HG03060 (cell line): ENCODE measurements at regions not wholly inside any gene's neighbourhood (a gene's known extent, or its start where the extent isn't known, plus 50 kb on each side); places are given as distances from the start of the nearest gene placed in this dataset.

Experiments used
- ATAC-seq: cut with Tn5 transposase; IDR thresholded peaks from one replicate; pipeline ENCODE4 v1.9.1; 2021; ENCODE audit warnings: low read depth, moderate number of reproducible peaks; ENCODE audit not compliant: unreplicated experiment

DNA sequence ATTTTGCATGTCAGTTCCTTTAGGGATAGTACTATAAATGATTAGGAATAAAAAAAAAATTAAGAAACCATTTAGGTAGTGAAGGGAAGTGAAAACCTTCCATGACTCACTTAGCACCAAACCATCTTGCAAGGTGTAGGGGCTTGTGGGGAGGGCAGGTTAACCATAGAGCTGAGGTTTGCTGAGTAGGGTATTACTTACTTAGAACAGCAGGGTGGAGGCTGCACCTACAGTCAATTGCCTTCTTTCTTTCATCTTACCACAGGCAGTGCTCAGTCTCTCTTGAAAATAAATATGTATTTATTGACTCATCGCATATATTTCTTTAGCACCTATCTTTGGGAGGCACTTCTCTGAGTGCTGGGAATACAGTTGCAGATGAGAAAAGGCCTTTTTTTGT, 104.9 kb upstream of the GIMD1 start:
- ATAC-seq: no peak

DNA sequence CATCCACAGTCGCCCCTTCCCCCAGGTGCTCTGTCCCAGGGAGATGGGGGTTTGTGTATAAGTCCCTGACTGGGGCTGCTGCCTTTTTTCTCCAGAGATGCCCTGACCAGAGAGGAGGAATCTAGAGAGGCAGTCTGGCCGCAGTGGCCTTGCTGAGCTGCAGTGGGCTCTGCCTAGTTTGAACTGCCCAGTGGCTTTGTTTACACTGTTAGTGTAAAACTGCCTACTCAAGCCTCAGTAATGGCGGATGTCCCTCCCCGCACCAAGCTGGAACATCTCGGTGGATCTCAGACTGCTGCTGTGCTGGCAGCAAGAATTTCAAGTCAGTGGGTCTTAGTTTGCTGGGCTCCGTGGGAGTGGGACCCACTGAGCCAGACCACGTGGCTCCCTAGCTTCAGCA, 102.6 kb upstream of the GIMD1 start:
- no peak for ATAC-seq

DNA sequence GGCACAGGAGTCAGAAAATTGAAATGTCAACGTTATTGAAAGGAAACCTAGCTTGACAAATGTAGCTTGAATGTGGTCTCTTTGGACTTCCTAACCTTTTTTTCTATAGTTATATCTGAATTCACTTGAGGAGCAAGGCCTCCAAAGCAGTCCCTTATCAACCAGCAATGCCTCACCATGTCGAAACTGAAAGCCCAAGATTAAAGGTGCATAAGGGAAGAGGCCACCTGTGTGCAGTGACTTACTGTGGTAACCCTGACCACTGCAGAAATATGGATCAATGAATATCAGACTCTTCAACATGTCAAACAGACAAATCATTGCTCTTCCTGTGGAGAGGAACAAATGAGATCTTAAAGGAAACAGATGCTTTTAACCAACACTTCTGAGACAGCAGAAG, 95.0 kb upstream of the GIMD1 start:
- no peak for ATAC-seq

DNA sequence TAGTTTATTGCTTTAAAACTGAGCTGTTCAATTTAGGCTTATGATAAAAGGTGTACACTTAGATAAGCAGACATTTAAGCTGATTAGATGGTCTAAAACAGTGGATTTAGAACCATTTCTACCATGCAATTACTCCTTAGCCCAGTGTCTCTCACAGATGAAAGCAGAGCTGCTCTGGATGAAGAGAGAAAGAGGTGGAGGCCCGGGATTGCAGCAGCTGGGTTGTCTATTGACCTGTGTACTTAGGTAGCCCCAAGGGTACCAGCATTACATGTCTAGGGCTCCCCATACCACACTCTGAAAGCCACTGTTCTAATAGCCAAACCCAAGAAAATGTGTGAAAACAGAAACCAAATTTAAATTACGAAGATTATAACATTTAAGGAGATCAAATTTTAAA, 86.0 kb upstream of the GIMD1 start:
- ATAC-seq: no peak

DNA sequence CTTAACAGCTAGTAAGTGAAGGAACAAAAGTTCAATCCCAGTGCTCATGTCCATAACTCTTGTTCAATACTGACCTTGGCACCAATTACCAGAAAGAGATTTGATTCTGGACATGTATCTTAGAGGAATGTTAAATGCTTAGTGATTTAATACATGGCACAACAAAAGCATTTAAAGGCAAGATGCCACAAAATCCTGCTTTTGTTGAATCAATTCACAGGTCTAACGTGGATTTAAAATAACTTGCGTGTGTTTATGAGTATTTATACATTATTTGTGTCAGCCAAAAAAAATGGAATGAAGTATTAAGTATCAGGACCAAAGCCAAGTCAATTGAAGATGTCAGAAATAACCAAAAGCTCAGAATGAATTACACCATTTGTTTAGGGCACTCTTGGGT, 85.4 kb upstream of the GIMD1 start:
- no peak for ATAC-seq

DNA sequence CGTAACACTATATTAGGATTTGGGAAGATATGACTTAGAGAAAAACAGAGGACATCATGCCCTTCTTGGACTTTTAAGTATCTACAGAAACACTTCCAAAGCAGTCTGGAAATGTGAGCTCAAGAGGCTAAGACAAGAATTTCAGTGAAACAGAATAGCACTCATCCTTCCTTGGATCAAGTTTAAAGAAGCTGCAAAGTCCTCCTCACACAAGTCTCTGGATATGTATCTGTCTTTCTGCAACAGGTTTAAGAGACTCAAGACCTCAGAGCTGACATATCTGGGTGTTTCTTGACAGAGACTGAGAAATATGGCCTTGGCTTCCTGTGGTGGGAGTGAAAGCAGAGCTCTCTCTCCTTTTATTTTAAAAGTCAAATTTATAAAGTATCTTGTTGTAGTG, 82.5 kb upstream of the GIMD1 start:
- ATAC-seq: no peak

DNA sequence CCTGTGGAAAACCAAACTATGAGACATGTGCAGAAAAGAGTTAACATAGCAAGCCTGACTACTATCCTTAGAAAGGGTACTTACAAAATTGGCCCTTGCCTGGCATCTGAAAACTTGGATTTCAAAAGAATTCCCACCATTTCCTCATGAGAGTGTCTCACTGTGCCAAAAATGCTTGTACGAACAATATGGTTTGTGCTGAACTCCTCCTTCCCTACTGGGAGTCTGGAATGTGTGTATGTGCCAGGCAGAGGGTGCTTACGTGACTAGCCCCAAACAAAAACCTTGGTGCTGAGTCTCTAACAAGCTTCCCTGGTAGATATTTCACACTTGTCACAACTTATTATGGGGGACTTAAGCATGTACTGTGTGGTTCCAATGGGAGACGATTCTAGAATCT, 81.7 kb upstream of the GIMD1 start:
- ATAC-seq: no peak

DNA sequence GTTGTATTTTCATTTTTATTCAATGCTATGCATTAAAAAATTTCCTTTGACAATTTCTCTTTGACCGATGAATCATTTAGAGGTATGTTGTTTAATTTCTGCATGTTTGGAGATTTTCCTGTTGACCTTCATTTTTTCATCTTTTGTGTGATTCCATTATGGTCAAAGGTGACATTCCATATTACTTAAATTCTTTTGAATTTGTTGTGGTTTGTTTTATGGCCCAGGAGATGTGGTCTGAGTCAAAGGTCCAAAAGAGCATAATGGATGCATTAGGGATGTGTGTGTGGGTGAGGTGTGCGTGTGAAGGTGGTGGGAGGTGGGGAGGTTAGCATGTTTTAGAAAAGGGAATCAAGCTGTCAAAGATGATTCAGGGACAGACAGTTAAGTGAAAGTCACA, 76.0 kb upstream of the GIMD1 start:
- ATAC-seq: no peak

DNA sequence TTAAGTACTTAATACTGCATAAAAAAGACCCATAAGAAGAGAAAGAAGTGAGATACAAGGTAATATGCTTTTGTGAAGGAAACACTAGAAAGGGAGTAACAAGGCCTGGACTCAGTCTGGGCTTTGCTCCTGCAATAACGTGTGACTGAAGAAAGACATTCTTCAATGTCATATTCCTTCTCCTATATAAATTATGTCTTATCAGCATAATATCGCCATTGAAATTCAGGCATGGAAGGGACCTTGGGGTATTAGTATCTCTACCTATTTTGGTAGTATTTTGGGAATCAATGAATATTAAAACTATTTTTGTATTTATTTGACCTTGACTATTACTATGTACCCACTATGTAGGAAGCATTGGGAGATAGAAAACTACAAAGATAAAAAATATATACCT, 62.2 kb upstream of the GIMD1 start:
- no peak for ATAC-seq

DNA sequence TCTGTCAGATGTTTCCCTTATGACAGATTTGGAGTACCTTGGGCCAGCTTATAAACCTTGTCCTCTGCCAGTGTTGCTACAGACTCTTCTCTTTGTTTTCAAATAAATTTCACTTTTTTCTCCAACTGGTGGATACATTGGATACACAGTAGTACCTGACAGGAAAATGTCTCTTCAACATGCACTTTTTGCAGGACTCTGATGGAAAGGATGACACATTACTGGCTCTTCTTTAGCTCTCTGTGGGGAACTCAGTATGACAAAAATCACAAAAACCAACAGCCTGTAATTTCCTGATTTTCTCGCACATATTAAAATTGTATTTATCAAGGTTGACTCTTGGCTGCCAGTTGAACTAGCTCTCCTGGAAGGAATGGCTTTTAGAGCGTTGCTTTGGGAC, 61.3 kb upstream of the GIMD1 start:
- ATAC-seq: no peak

DNA sequence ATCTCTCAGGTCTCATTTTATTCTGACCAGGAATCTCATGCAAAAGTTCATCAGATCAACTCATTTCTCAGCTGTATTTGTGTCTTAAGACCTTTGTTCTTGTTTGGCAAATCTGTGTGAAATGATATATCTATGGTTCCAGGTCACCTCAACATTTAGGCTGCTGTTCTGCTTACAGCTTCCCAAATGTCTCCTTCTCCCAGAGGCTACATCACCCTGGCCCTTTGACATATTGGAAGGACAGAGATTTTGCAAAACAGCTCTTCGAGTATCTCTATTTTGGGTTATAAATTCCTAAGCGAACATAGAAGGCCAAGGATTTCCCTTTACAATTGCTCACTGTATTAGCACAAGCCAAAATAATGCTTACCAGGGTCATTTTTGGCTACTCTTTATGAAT, 57.5 kb upstream of the GIMD1 start:
- ATAC-seq: no peak

DNA sequence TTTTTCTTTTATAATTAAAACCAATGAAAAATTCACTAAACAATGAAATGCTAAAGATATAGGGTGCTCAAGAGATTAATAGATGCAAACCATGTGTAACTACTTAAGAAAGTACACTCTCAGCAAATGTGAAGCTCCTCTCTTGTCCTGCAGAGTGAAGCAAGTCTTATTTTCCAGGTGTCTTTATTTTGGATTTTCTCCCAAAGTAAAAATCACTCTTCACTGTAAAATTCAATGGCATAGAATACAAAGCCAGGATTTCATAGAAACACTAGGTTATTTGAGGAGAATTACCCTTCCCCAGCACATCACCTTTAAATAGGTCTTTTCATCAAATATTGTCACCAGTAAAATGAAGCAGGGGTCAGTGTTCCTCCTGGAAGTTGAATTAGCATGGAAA, 57.0 kb upstream of the GIMD1 start:
- ATAC-seq: no peak

DNA sequence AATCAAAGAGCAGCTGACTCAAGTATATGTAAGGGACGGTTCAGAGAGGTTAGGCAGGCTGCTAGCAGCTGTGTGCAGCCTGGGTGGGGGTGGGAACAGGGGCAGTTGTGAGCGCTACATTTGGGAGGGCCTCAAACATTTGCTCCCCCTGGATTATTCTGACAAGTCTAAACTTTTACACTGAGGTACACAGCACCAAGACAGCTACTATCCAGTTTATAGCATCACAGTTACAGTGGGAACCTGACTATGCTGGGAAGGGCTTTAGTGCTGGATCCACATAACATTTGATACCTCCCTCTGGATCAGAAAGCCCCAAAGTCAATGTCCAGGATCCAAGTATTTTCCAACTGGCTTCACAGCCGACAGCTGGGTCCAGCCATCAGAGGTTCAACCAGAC, 55.8 kb upstream of the GIMD1 start:
- no peak for ATAC-seq

DNA sequence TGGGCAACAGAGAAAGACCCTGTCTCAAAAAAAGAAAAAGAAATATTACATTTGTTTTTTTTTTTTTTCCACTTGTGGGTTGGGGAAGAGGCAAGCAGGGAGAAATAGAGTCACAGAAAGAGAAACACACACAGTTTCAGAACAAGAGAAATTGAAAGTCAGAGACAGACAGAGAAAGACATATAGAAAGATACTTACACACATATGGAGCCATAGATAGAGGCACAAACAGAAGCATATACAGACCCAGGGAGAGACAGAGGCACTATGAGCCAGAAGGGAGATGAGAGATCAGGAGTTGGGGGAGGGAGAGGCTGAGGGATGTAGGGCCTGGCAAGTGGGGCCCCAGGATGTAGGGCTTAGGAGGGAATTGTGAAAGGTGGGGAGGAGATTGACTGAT, 55.2 kb upstream of the GIMD1 start:
- ATAC-seq: no peak

DNA sequence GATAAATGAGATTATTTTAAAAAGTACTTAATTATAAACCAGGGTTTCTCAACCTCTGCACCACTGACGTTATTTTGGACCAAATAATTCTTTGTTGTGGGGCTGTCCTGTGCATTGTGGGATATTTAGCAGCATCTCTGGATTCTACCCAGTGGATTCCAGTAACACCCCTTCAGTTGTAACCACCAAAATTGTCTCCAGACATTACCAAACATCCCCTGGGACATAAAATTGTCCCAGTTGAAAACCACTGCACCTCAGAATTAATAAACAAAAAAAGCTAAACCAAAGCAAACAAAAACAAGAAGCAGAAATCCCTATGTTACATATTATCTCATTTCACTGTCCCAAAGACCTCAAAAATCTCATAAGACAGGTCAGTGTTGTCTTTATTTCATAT, 54.2 kb upstream of the GIMD1 start:
- ATAC-seq: no peak

DNA sequence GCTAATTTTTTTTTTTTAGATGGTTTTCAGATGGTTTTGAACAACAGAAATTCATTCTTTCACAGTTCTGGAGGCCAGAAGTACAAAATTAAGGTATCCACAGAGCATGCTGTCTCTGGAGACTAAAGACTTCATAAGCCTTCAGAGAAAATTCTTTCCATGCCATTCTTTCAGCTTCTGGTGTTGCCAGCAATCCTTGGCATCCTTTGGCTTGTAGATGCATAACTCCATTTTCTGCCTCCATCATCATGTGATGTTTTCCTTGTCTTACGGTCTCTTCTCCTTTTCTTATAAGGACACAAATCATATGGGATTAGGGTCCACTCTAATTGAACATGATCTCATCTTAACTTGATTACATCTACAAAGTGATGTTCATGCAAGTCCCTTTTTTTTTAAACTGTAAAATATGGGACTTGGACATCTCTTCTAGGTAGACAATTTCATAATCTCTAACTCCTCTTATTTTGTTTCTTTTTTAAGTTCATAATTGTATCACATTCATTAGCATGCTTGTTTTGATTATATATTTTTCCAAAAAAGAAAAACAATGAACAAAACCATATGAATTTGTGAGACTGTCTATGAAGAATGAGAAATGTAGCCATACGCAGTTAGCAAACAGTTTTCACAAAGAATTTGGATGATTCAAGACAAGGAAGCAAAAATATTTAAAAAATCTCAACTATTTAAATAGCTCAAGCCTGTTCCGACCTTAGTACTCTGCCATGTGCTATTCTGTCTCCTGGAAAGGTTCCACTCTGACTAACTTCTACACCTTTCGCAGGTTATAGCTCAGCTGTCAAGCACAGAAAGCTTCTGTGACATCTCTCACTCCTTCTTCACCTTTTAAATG, 53.1 kb upstream of the GIMD1 start:
- ATAC-seq: no peak

DNA sequence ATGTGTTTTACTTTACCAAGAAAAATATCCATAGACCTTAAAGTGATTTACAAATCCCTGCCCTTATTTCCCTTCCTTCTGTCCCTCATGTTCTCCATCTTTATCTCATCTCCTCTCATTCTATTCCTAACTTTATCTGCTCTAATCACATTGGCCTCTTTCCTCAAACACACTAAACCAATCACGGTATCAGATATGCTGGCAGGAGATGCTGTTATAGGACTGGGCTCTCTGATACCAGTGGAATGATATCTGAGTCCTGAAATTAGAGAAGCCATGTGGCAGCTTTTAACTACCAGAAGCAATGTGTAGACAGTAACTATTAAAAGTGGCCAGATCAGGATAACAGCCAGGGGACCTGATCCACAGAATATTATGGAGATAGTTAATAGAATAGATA, 49.9 kb upstream of the GIMD1 start:
- ATAC-seq: no peak
